Choroid plexus epithelial cell (primary cell): ENCODE measurements at regions not wholly inside any gene's neighbourhood (a gene's known extent, or its start where the extent isn't known, plus 50 kb on each side); places are given as distances from the start of the nearest gene placed in this dataset.
A peak's percentile ranks its signal among the peaks of the same experiment; 100 is the strongest.

Experiments used
- DNase-seq: peaks from one replicate; pipeline ENCODE4 v3.0.0-alpha.2; 2010; ENCODE audit warnings: low read depth
- H3K4me3 ChIP-seq: 2 replicates; pipeline ENCODE4 v1.5.1; 2011; ENCODE audit warnings: low read depth, mild to moderate bottlenecking, control low read depth, low read length, moderate library complexity
- TF ChIP-seq, protein P1 (sequence below): conservative IDR thresholded peaks from 2 replicates; pipeline ENCODE4 v1.5.1; 2011; ENCODE audit warnings: low read depth, mild to moderate bottlenecking, control low read depth, inconsistent platforms, low read length, moderate library complexity

DNA sequence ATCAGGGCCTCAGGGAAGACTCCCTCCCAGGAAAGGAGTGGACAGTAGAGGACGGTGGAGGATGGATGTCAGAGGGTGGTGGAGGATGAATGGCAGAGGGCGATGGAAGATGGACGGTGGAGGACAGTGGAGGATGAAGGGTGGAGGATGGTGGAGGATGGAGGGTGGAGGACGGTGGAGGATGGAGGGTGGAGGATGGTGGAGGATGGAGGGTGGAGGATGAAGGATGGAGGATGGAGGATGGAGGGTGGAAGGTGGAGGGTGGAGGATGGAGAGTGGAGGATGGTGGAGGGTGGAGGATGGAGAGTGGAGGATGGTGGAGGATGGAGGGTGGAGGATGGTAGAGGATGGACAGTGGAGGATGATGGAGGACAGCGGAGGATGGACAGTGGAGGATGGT, 95.9 kb downstream of the LRRC74A start:
- DNase-seq = no peak
- TF ChIP-seq, protein P1, sequence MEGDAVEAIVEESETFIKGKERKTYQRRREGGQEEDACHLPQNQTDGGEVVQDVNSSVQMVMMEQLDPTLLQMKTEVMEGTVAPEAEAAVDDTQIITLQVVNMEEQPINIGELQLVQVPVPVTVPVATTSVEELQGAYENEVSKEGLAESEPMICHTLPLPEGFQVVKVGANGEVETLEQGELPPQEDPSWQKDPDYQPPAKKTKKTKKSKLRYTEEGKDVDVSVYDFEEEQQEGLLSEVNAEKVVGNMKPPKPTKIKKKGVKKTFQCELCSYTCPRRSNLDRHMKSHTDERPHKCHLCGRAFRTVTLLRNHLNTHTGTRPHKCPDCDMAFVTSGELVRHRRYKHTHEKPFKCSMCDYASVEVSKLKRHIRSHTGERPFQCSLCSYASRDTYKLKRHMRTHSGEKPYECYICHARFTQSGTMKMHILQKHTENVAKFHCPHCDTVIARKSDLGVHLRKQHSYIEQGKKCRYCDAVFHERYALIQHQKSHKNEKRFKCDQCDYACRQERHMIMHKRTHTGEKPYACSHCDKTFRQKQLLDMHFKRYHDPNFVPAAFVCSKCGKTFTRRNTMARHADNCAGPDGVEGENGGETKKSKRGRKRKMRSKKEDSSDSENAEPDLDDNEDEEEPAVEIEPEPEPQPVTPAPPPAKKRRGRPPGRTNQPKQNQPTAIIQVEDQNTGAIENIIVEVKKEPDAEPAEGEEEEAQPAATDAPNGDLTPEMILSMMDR = no peak
- H3K4me3 ChIP-seq = no peak overlapping the region

DNA sequence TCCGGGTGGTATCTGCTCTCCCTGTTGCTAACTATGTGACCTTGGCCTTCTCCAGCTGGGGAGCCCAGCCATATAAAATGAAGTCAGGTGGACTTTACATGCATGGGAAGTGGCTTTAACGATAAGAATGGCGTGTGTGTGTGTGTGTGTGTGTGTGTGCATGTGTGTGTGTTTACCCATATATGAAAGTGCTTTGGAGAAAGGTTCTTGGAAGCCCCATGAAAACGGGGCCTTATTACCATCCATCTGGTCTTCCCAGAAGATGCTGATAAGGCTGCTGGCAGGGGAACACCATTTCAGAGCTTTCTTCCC, 94.8 kb downstream of the LRRC74A start:
- TF ChIP-seq, protein P1 = no peak
- H3K4me3 ChIP-seq = no peak overlapping the region
- DNase-seq = no peak

DNA sequence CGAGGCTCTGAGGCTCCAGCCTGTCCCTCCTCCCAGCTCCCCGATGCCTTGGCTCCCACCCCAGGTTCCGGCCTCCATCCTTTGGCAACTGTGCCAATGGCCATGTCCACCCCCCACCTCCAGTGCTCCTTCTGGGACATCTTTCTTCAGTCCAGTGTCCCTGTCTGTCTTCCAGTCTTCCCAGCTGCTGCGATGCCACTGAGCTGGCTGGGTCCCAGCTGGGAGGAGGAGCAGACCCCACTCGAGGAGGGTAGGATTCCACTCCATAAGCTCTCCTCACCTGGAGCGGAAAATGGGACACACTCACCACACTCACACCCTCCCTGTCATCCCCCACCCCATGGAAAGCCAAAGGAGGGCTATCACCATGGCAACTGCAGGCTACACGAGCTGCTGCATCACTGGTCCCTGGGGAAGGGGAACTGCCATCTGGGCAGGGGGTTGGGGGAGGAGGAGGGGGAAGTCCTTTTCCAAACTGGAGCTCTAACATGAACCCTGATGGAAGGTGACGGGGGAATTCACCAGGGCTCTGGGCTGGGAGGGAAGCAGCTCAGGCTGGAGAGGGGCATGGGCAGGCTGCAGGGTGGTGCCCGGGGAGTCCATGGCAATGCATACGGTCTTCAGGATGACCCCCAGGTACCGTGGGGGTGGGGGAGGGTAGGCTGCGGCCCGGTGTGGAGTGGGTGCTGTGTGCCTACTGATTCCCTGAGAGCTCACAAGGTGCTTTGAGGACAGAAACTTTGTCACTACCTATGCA, 94.3 kb downstream of the LRRC74A start:
- TF ChIP-seq, protein P1 = no peak
- H3K4me3 ChIP-seq = no peak overlapping the region
- no peak for DNase-seq

DNA sequence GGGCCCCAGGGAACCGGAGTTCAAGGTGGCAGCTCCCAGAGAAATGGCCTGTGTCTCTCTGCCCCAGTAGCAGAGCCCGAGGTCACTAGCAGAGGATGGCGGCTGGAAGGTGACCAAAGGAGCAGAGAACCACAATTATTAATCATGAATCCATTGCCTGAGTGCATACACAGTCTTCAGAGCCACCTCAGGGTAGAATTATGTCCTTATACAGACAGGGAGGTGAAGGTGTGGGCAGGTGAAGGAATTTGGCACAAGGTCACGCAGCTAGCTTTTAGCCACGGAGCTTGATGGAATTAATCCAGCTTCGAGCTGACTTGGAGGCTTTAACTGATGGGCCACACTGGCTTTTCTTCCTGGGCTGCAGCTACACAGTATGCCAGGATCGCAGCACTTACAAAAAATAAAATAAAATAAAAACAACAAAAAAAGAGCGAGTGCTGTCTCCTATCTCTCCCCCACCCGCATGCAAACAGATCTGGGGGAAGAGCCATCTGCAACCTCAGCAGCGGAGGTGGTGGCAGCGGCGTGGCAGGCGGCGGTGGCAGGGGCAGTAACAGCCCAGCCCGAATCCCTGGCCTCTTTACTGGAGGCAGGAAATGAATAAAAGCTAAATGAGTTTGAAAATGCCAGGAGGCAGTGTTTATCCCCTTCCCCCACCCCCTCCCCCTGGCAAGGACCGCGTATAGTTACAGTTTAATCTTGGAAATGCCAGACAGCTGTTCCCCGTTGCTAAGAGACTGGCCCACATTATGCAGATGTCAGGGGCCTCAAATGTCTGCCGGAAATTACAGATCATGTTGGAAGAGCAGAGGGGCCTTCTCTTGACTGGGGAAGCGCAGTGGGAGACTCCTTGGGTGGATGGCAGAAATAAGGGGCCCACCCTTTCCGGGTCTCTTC, 93.5 kb downstream of the LRRC74A start:
- TF ChIP-seq, protein P1 = no peak
- H3K4me3 ChIP-seq = no peak overlapping the region
- peak; percentile 86 for DNase-seq
